Thyroid gland (tissue), 4 donors: ENCODE measurements at regions not wholly inside any gene's neighbourhood (a gene's known extent, or its start where the extent isn't known, plus 50 kb on each side); places are given as distances from the start of the nearest gene placed in this dataset.

ENCODE experiments used
- CTCF ChIP-seq, 6 experiments: fragments of 200-600 bp in 3 of 6; fragments of 450-650 bp in 3 of 6; sonication (generic) in 3 of 6; IDR thresholded peaks; one replicate each; pipeline ENCODE4 v1.5.1; 2016 to 2019; ENCODE audit warnings: antibody characterized with exemption in 6 of 6, mild to moderate bottlenecking in 2 of 6, inconsistent platforms in 1 of 6, moderate library complexity in 1 of 6
- POLR2A ChIP-seq, 2 donors: fragments of 450-650 bp; IDR thresholded peaks; one replicate each; pipeline ENCODE4 v1.6.1; 2017; ENCODE audit warnings: antibody characterized with exemption in 2 of 2, mild to moderate bottlenecking in 2 of 2, moderate library complexity in 1 of 2

- TF ChIP-seq CTCF (IDR thresholded peaks at IDR 0.05) (no peak), POLR2A (IDR thresholded peaks at IDR 0.05) (no peak)
These were observed 290.8 kb upstream of the FBXL7 start for GRCh38 chr5:15209053-15209762.
